Brain microvascular endothelial cell (primary cell): ENCODE measurements at regions not wholly inside any gene's neighbourhood (a gene's known extent, or its start where the extent isn't known, plus 50 kb on each side); places are given as distances from the start of the nearest gene placed in this dataset.

Experiments used
- DNase-seq: peaks from one replicate; pipeline ENCODE4 v3.0.0-alpha.2; 2020
- H3K27ac ChIP-seq: fragments of 250-450 bp; sonication (Bioruptor Pico); 2 replicates; pipeline ENCODE4 v1.5.1; 2020; ENCODE audit warnings: mild to moderate bottlenecking, moderate library complexity
- H3K27me3 ChIP-seq: fragments of 250-450 bp; sonication (Bioruptor Pico); replicated peaks from 2 replicates; pipeline ENCODE4 v1.5.1; 2020; ENCODE audit warnings: mild to moderate bottlenecking
- H3K36me3 ChIP-seq: fragments of 250-450 bp; sonication (Bioruptor Pico); replicated peaks from 2 replicates; pipeline ENCODE4 v1.5.1; 2020; ENCODE audit warnings: mild to moderate bottlenecking
- H3K4me3 ChIP-seq: 2 replicates; pipeline ENCODE4 v1.5.1; 2011; ENCODE audit warnings: low read depth, mild to moderate bottlenecking, control low read depth, low read length, moderate library complexity
- in situ Hi-C: cut with HindIII; loops from 2 replicates; pipeline ENCODE4 v1.10.0; 2017; ENCODE audit warnings: low sequenced_read_pairs, low pct_ligation_motif_present
- TF ChIP-seq, protein P1 (sequence below): IDR thresholded peaks from 2 replicates; pipeline ENCODE4 v1.5.1; 2011; ENCODE audit warnings: low read depth, mild to moderate bottlenecking, moderate library complexity, low read length, control low read depth, inconsistent platforms; ENCODE audit errors: missing control alignments

GRCh38 chr18:78701771-78702396, 277.7 kb upstream of the SALL3 start:
- H3K27me3 ChIP-seq = no peaks in the 10 kb centered on the region
- DNase-seq = no peak
- H3K4me3 ChIP-seq = no peak overlapping the region
- H3K27ac ChIP-seq = no peak overlapping the region
- in situ Hi-C loops = no loop called here
- no peaks in the 10 kb centered on the region for H3K36me3 ChIP-seq
- TF ChIP-seq, protein P1, sequence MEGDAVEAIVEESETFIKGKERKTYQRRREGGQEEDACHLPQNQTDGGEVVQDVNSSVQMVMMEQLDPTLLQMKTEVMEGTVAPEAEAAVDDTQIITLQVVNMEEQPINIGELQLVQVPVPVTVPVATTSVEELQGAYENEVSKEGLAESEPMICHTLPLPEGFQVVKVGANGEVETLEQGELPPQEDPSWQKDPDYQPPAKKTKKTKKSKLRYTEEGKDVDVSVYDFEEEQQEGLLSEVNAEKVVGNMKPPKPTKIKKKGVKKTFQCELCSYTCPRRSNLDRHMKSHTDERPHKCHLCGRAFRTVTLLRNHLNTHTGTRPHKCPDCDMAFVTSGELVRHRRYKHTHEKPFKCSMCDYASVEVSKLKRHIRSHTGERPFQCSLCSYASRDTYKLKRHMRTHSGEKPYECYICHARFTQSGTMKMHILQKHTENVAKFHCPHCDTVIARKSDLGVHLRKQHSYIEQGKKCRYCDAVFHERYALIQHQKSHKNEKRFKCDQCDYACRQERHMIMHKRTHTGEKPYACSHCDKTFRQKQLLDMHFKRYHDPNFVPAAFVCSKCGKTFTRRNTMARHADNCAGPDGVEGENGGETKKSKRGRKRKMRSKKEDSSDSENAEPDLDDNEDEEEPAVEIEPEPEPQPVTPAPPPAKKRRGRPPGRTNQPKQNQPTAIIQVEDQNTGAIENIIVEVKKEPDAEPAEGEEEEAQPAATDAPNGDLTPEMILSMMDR = no peak

GRCh38 chr18:78703291-78703690, 276.3 kb upstream of the SALL3 start:
- TF ChIP-seq, protein P1 = no peak
- Histone ChIP-seq H3K27me3 (no peaks in the 10 kb centered on the region), H3K36me3 (no peaks in the 10 kb centered on the region), H3K4me3 (no peak overlapping the region), H3K27ac (no peak overlapping the region)
- no peak for DNase-seq
- in situ Hi-C loops = no loop called here

DNA sequence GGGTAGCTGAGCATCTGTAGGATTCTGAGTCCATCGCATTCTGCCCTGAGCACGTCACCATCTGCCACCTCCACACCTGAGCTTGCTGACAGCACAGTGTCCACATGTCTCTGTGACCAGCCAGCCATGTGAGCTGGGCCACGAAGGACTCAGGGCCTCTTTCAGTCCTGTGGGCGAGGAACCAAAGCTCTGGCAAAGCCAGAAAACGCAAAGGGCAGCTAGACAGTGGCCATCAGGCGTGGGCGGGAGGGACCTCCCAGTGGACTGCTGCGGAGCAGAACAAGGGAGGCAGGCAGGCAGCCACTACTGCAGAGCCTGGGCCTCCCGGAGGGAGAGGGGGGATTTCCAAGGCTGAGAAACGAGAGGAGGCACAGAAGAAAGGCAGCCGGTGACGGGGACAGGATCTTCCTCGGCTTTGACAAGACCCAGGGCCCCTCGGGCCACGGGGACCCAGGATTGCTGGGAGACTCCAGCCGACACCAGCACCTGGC, 274.6 kb upstream of the SALL3 start:
- in situ Hi-C loops = no loop called here
- no peak for DNase-seq
- Histone ChIP-seq H3K27me3 (no peaks in the 10 kb centered on the region), H3K36me3 (no peaks in the 10 kb centered on the region), H3K4me3 (no peak overlapping the region), H3K27ac (no peak overlapping the region)
- TF ChIP-seq, protein P1 = no peak

- Histone ChIP-seq H3K4me3 (no peak overlapping the region), H3K27ac (no peak overlapping the region), H3K36me3 (no peaks in the 10 kb centered on the region), H3K27me3 (no peaks in the 10 kb centered on the region)
- DNase-seq = no peak
- TF ChIP-seq, protein P1 = no peak
- in situ Hi-C loops = no loop called here
Observed at GRCh38 chr18:78709261-78709809, 270.3 kb upstream of the SALL3 start.

DNA sequence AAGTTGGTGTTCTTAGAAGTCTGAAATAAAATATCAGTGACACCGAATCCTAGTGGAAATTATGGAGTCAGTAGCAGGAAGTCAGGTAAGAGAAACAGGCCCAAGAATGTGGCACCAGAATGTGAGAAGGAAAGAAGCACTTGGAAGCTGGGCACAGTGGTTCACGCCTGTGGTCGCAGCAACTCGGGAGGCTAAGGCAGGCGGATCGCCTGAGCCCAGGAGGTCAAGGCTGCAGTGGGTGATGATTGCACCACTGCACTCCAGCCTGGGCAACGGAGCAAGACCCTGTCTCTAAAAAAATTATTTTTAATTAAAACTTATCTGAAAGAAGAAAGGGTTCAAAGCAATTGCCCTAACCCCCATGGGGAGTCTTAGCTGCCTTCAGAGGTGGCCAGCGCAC, 268.3 kb upstream of the SALL3 start:
- in situ Hi-C loops = no loop called here

More for the DNA sequence above, 268.3 kb upstream of the SALL3 start:
- no peaks in the 10 kb centered on the region for H3K36me3 ChIP-seq
- TF ChIP-seq, protein P1 = no peak
- H3K4me3 ChIP-seq = no peak overlapping the region
- H3K27me3 ChIP-seq = no peaks in the 10 kb centered on the region
- no peak for DNase-seq
- no peak overlapping the region for H3K27ac ChIP-seq
